ENCODE measurements at regions not wholly inside any gene's neighbourhood (a gene's known extent, or its start where the extent isn't known, plus 50 kb on each side); places are given as distances from the start of the nearest gene placed in this dataset.

GRCh38 chr6:120303527-120303926, 954.0 kb upstream of the MAN1A1 start:
- H3K9me3 ChIP-seq (ENCODE audit: control insufficient read depth, low read length) = no peaks in the 10 kb centered on the region
- H3K9ac ChIP-seq (ENCODE audit: extremely low read depth, low read length, poor library complexity, severe bottlenecking) = no peak overlapping the region
- no peaks in the 10 kb centered on the region for H3K27me3 Mint-ChIP-seq (ENCODE audit: insufficient read depth)
- 100% methylated on average over 2 of the region's 2 CpGs; no CpG with 5 or more reads in 1 of the 2 experiments for WGBS, 2 experiments (ENCODE audit: insufficient coverage in 1 of 2, insufficient read length in 1 of 2)
- H3K4me3 Mint-ChIP-seq = no peak overlapping the region
- H3K27me3 ChIP-seq (ENCODE audit: control insufficient read depth, insufficient read depth, low read length, poor library complexity, severe bottlenecking) = no peaks in the 10 kb centered on the region
- H3K27ac ChIP-seq (ENCODE audit: low read depth, low read length) = no peak overlapping the region
- H3K4me1 ChIP-seq (ENCODE audit: control insufficient read depth, insufficient read depth, low read length) = no peaks in the 10 kb centered on the region
- H3K4me3 ChIP-seq (ENCODE audit: low read length) = no peak overlapping the region
- TF ChIP-seq, protein P1, sequence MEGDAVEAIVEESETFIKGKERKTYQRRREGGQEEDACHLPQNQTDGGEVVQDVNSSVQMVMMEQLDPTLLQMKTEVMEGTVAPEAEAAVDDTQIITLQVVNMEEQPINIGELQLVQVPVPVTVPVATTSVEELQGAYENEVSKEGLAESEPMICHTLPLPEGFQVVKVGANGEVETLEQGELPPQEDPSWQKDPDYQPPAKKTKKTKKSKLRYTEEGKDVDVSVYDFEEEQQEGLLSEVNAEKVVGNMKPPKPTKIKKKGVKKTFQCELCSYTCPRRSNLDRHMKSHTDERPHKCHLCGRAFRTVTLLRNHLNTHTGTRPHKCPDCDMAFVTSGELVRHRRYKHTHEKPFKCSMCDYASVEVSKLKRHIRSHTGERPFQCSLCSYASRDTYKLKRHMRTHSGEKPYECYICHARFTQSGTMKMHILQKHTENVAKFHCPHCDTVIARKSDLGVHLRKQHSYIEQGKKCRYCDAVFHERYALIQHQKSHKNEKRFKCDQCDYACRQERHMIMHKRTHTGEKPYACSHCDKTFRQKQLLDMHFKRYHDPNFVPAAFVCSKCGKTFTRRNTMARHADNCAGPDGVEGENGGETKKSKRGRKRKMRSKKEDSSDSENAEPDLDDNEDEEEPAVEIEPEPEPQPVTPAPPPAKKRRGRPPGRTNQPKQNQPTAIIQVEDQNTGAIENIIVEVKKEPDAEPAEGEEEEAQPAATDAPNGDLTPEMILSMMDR (conservative IDR thresholded peaks at IDR 0.05) = no peak
- no peaks in the 10 kb centered on the region for H3K36me3 ChIP-seq (ENCODE audit: control insufficient read depth, insufficient read depth, low read length)
- no peaks in the 10 kb centered on the region for H3K9me3 Mint-ChIP-seq
- H3K36me3 Mint-ChIP-seq (ENCODE audit: low read depth) = no peaks in the 10 kb centered on the region
- no peak for DNase-seq
- no peak overlapping the region for H3K27ac Mint-ChIP-seq
- H3K4me1 Mint-ChIP-seq = no peaks in the 10 kb centered on the region

- no peaks in the 10 kb centered on the region for H3K36me3 ChIP-seq (ENCODE audit: control insufficient read depth, insufficient read depth, low read length)
- H3K4me3 Mint-ChIP-seq = no peak overlapping the region
- H3K36me3 Mint-ChIP-seq (ENCODE audit: low read depth) = no peaks in the 10 kb centered on the region
- no peaks in the 10 kb centered on the region for H3K27me3 Mint-ChIP-seq (ENCODE audit: insufficient read depth)
- no peaks in the 10 kb centered on the region for H3K4me1 ChIP-seq (ENCODE audit: control insufficient read depth, insufficient read depth, low read length)
- H3K9me3 Mint-ChIP-seq = no peaks in the 10 kb centered on the region
- H3K27ac ChIP-seq (ENCODE audit: low read depth, low read length) = no peak overlapping the region
- no peak for DNase-seq
- H3K4me1 Mint-ChIP-seq = peaks cover 3% of the 10 kb centered on the region
- no peaks in the 10 kb centered on the region for H3K9me3 ChIP-seq (ENCODE audit: control insufficient read depth, low read length)
- TF ChIP-seq, protein P1 (conservative IDR thresholded peaks at IDR 0.05) = no peak
- no peak overlapping the region for H3K27ac Mint-ChIP-seq
- WGBS, 2 experiments (ENCODE audit: insufficient coverage in 1 of 2, insufficient read length in 1 of 2) = 91% methylated on average over 1 of the region's 2 CpGs; no CpG with 5 or more reads in 1 of the 2 experiments
- no peaks in the 10 kb centered on the region for H3K27me3 ChIP-seq (ENCODE audit: control insufficient read depth, insufficient read depth, low read length, poor library complexity, severe bottlenecking)
- H3K9ac ChIP-seq (ENCODE audit: extremely low read depth, low read length, poor library complexity, severe bottlenecking) = no peak overlapping the region
- no peak overlapping the region for H3K4me3 ChIP-seq (ENCODE audit: low read length)
Measured at GRCh38 chr6:120302041-120302440, 952.5 kb upstream of the MAN1A1 start.

DNA sequence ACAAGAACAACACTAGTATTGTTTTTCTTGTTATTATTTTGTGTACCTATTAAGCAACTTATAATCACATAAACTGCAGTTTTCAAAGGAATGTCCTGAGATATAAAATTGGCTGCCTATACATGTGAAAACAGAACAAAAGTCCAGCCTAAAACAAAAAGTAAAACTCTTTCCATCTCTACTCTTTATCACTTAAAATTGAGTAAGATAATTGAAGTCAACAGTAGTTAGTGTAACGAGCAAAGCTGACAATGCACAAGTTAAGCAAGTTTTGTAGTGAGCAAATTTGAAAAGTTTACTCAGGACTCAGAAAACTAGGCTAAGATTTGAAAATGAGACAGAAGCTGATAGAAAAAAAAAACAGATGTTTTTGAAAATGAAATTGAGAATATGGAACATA, 941.4 kb upstream of the MAN1A1 start:
- no peak overlapping the region for H3K9ac ChIP-seq (ENCODE audit: extremely low read depth, low read length, poor library complexity, severe bottlenecking)
- no peak overlapping the region for H3K4me3 Mint-ChIP-seq
- H3K36me3 ChIP-seq (ENCODE audit: control insufficient read depth, insufficient read depth, low read length) = no peaks in the 10 kb centered on the region
- no peaks in the 10 kb centered on the region for H3K4me1 ChIP-seq (ENCODE audit: control insufficient read depth, insufficient read depth, low read length)
- H3K9me3 ChIP-seq (ENCODE audit: control insufficient read depth, low read length) = no peaks in the 10 kb centered on the region
- no peaks in the 10 kb centered on the region for H3K36me3 Mint-ChIP-seq (ENCODE audit: low read depth)
- no peaks in the 10 kb centered on the region for H3K4me1 Mint-ChIP-seq
- H3K27me3 Mint-ChIP-seq (ENCODE audit: insufficient read depth) = no peaks in the 10 kb centered on the region
- H3K4me3 ChIP-seq (ENCODE audit: low read length) = no peak overlapping the region
- H3K27me3 ChIP-seq (ENCODE audit: control insufficient read depth, insufficient read depth, low read length, poor library complexity, severe bottlenecking) = no peaks in the 10 kb centered on the region
- DNase-seq = no peak
- TF ChIP-seq, protein P1 (conservative IDR thresholded peaks at IDR 0.05) = no peak
- no peak overlapping the region for H3K27ac ChIP-seq (ENCODE audit: low read depth, low read length)
- H3K27ac Mint-ChIP-seq = no peak overlapping the region
- no peaks in the 10 kb centered on the region for H3K9me3 Mint-ChIP-seq
- WGBS, 2 experiments (ENCODE audit: insufficient coverage in 1 of 2, insufficient read length in 1 of 2) = 89 to 93% methylated on average over 1 of the region's 1 CpG
